OCI-LY1 (cell line): ENCODE measurements at regions not wholly inside any gene's neighbourhood (a gene's known extent, or its start where the extent isn't known, plus 50 kb on each side); places are given as distances from the start of the nearest gene placed in this dataset.

Experiments used
- H2AFZ ChIP-seq: fragments of 200-600 bp; sonication (generic), shearing (Covaris generic); 2 replicates; pipeline ENCODE4 v1.6.0; 2014; ENCODE audit warnings: antibody characterized with exemption, mild to moderate bottlenecking, low read length
- H3F3A ChIP-seq: fragments of 200-600 bp; sonication (generic), shearing (Covaris generic); 2 replicates; pipeline ENCODE4 v1.6.0; 2014; ENCODE audit warnings: mild to moderate bottlenecking, antibody characterized with exemption, low read length, moderate library complexity; ENCODE audit not compliant: insufficient read depth
- H3K27ac ChIP-seq: fragments of 200-600 bp; sonication (generic); 2 replicates; pipeline ENCODE4 v1.5.1; 2014; ENCODE audit warnings: low read length, mixed run types, mild to moderate bottlenecking, low read depth; ENCODE audit not compliant: poor library complexity, severe bottlenecking
- H3K27me3 ChIP-seq: fragments of 200-600 bp; sonication (generic); 2 replicates; pipeline ENCODE4 v1.6.0; 2014; ENCODE audit warnings: antibody characterized with exemption, mild to moderate bottlenecking, low read length, moderate library complexity; ENCODE audit not compliant: insufficient read depth
- H3K36me3 ChIP-seq: fragments of 200-600 bp; sonication (generic); 2 replicates; pipeline ENCODE4 v1.6.1; 2014; ENCODE audit warnings: mild to moderate bottlenecking, antibody characterized with exemption, low read length, moderate library complexity, mixed read lengths; ENCODE audit not compliant: insufficient read depth
- H3K4me1 ChIP-seq: fragments of 200-600 bp; sonication (generic); 2 replicates; pipeline ENCODE4 v1.5.1; 2014; ENCODE audit warnings: mild to moderate bottlenecking, low read length, moderate library complexity; ENCODE audit not compliant: insufficient read depth, severe bottlenecking
- H3K4me2 ChIP-seq: fragments of 200-600 bp; sonication (generic), shearing (Covaris generic); 2 replicates; pipeline ENCODE4 v1.6.1; 2014; ENCODE audit warnings: low read length
- H3K4me3 ChIP-seq: fragments of 200-600 bp; sonication (generic); 2 replicates; pipeline ENCODE4 v1.5.1; 2014; ENCODE audit warnings: low read length, low read depth, mild to moderate bottlenecking, mixed read lengths; ENCODE audit not compliant: poor library complexity, severe bottlenecking
- H3K79me2 ChIP-seq: fragments of 200-600 bp; shearing (Covaris generic); 2 replicates; pipeline ENCODE4 v1.6.1; 2016; ENCODE audit warnings: mixed run types, low read length, mixed read lengths; ENCODE audit not compliant: insufficient read depth
- H3K9ac ChIP-seq: fragments of 200-600 bp; sonication (generic), shearing (Covaris generic); 2 replicates; pipeline ENCODE4 v1.6.1; 2014; ENCODE audit warnings: mild to moderate bottlenecking, low read length, mixed read lengths
- H3K9me2 ChIP-seq: fragments of 200-600 bp; sonication (generic), shearing (Covaris generic); 2 replicates; pipeline ENCODE4 v1.6.1; 2014; ENCODE audit warnings: low read depth, mild to moderate bottlenecking, low read length, mixed read lengths
- H3K9me3 ChIP-seq: fragments of 200-600 bp; shearing (Covaris generic); 2 replicates; pipeline ENCODE4 v1.6.1; 2014; ENCODE audit warnings: low read length, mixed read lengths
- H4K20me1 ChIP-seq: fragments of 200-600 bp; sonication (generic), shearing (Covaris generic); 2 replicates; pipeline ENCODE4 v1.6.0; 2016; ENCODE audit warnings: mild to moderate bottlenecking, low read length; ENCODE audit not compliant: insufficient read depth
- CTCF ChIP-seq: fragments of 200-600 bp; sonication (generic), shearing (Covaris generic); IDR thresholded peaks from 2 replicates; pipeline ENCODE4 v1.5.1; 2017; ENCODE audit warnings: mild to moderate bottlenecking, antibody characterized with exemption, low read length, moderate library complexity, mixed read lengths
- EZH2 ChIP-seq: fragments of 200-600 bp; sonication (generic), shearing (Covaris generic); IDR thresholded peaks from 2 replicates; pipeline ENCODE4 v1.8.0; 2017; ENCODE audit warnings: borderline replicate concordance, mixed run types, mild to moderate bottlenecking, antibody characterized with exemption, low read length, moderate library complexity, mixed read lengths

GRCh38 chr2:176976736-176977685 lies 235.6 kb upstream of the HNRNPA3 start:
- H3K4me2 ChIP-seq = no peak overlapping the region
- H3K9ac ChIP-seq = no peak overlapping the region
- no peak overlapping the region for H3K27ac ChIP-seq
- H3K9me2 ChIP-seq = no peaks in the 10 kb centered on the region
- H3K27me3 ChIP-seq = no peaks in the 10 kb centered on the region
- H3K4me1 ChIP-seq = no peaks in the 10 kb centered on the region
- H2AFZ ChIP-seq = no peak overlapping the region
- H3K36me3 ChIP-seq = no peaks in the 10 kb centered on the region
- TF ChIP-seq CTCF = no peak
- no peak for TF ChIP-seq EZH2
- no peaks in the 10 kb centered on the region for H3K79me2 ChIP-seq
- no peaks in the 10 kb centered on the region for H4K20me1 ChIP-seq
- H3K4me3 ChIP-seq = no peak overlapping the region
- H3F3A ChIP-seq = no peaks in the 10 kb centered on the region
- no peaks in the 10 kb centered on the region for H3K9me3 ChIP-seq

- Histone ChIP-seq H3K9ac (no peak overlapping the region), H3K27me3 (no peaks in the 10 kb centered on the region), H3K4me3 (no peak overlapping the region), H3K36me3 (no peaks in the 10 kb centered on the region), H3F3A (no peaks in the 10 kb centered on the region), H3K27ac (no peak overlapping the region), H3K4me2 (no peak overlapping the region), H3K4me1 (no peaks in the 10 kb centered on the region), H3K9me2 (no peaks in the 10 kb centered on the region), H3K9me3 (no peaks in the 10 kb centered on the region), H3K79me2 (no peaks in the 10 kb centered on the region), H4K20me1 (no peaks in the 10 kb centered on the region), H2AFZ (no peak overlapping the region)
- no peak for TF ChIP-seq CTCF
- TF ChIP-seq EZH2 = no peak
These were observed 233.7 kb upstream of the HNRNPA3 start for GRCh38 chr2:176978921-176979320.

- Histone ChIP-seq H3K9me2 (no peaks in the 10 kb centered on the region), H3K9me3 (no peaks in the 10 kb centered on the region), H3K4me1 (no peaks in the 10 kb centered on the region), H3K4me2 (no peak overlapping the region), H3K36me3 (no peaks in the 10 kb centered on the region), H3K9ac (no peak overlapping the region), H3K27me3 (no peaks in the 10 kb centered on the region), H3K4me3 (no peak overlapping the region), H3K27ac (no peak overlapping the region), H3K79me2 (no peaks in the 10 kb centered on the region), H3F3A (no peaks in the 10 kb centered on the region), H4K20me1 (no peaks in the 10 kb centered on the region), H2AFZ (no peak overlapping the region)
- no peak for TF ChIP-seq EZH2
- TF ChIP-seq CTCF = no peak
These were observed 232.4 kb upstream of the HNRNPA3 start for GRCh38 chr2:176979981-176980710.
